K562 (cell line): ENCODE measurements at regions not wholly inside any gene's neighbourhood (a gene's known extent, or its start where the extent isn't known, plus 50 kb on each side); places are given as distances from the start of the nearest gene placed in this dataset.

Source experiments
- ATAC-seq: fragments of 200-7000 bp; cut with Tn5 transposase; 3 replicates; pipeline ENCODE4 v1.9.1; 2020; ENCODE audit warnings: moderate library complexity
- BruUV-seq: library from RNA; stranded (reverse); fragments of 400-500 nt; replicated peaks from 2 replicates; lab custom pipeline; 2021; lab: Mats Ljungman, UMichigan
- CTCF ChIA-PET: fragments of 300-600 bp; formaldehyde crosslinking; extraction: SDS; loops from one replicate; lab custom pipeline; 2021; ENCODE audit warnings: low intra/inter-chr PET ratio; lab: Yijun Ruan, JAX
- POLR2A ChIA-PET: fragments of 300-600, 350-650 bp; sonication (Branson Sonifier 250); formaldehyde crosslinking; extraction: SDS; loops from one replicate; lab custom pipeline; 2021; ENCODE audit warnings: antibody characterized with exemption, inconsistent platforms; lab: Yijun Ruan, JAX
- DNase-seq, 4 experiments: peaks; one replicate each; pipeline versions ENCODE4 v3.0.0 to v3.0.0-alpha.2; 2011 to 2018; ENCODE audit warnings: low spot score in 3 of 4, mixed read lengths in 3 of 4; ENCODE audit errors: extremely low read depth in 1 of 4
- FAIRE-seq: peaks from 2 replicates; lab custom pipeline; 2011; peaks lifted over from hg19 to GRCh38; lab: Jason Lieb, UNC
- H2AFZ ChIP-seq: 2 replicates; pipeline ENCODE4 v1.6.0; 2011; ENCODE audit warnings: low read depth, low read length, control low read depth, inconsistent platforms
- H3K27ac ChIP-seq: fragments of 200-600 bp; 3 replicates; pipeline ENCODE4 v1.8.0; 2011; ENCODE audit warnings: low read depth, mild to moderate bottlenecking, control low read depth, inconsistent platforms, low read length, moderate library complexity, mixed read lengths; ENCODE audit errors: extremely low read depth
- H3K27me3 ChIP-seq, 2 experiments: fragments of 300-600 bp in 1 of 2; 2 replicates in 1 of 2; 3 replicates in 1 of 2; pipeline versions ENCODE4 v1.6.0 to v1.8.0; 2011; ENCODE audit warnings: inconsistent platforms in 2 of 2, low read length in 2 of 2, mild to moderate bottlenecking in 1 of 2, mixed read lengths in 1 of 2, moderate library complexity in 1 of 2; ENCODE audit not compliant: control insufficient read depth in 2 of 2, insufficient read depth in 2 of 2
- H3K36me3 ChIP-seq: fragments of 300-600 bp; 3 replicates; pipeline ENCODE4 v1.8.0; 2011; ENCODE audit warnings: mild to moderate bottlenecking, low read length, inconsistent platforms; ENCODE audit not compliant: control insufficient read depth, insufficient read depth
- H3K4me1 ChIP-seq, 2 experiments: fragments of 200-600 bp in 1 of 2; replicated peaks in 1 of 2; 2 replicates in 1 of 2; 3 replicates in 1 of 2; pipeline versions ENCODE4 v1.5.1 to v1.8.0; 2011; ENCODE audit warnings: inconsistent platforms in 2 of 2, low read length in 2 of 2, mild to moderate bottlenecking in 1 of 2, mixed read lengths in 1 of 2, moderate library complexity in 1 of 2; ENCODE audit not compliant: control insufficient read depth in 2 of 2, insufficient read depth in 2 of 2
- H3K4me2 ChIP-seq: 2 replicates; pipeline ENCODE4 v1.6.1; 2011; ENCODE audit warnings: low read length, control low read depth, inconsistent platforms, mixed read lengths; ENCODE audit not compliant: insufficient read depth
- H3K4me3 ChIP-seq: fragments of 200-600 bp; sonication (generic), shearing (Covaris generic); 2 replicates; pipeline ENCODE4 v1.5.1; 2016; ENCODE audit warnings: control low read depth, inconsistent platforms
- H3K79me2 ChIP-seq: fragments of 200-600 bp; 3 replicates; pipeline ENCODE4 v1.8.0; 2011; ENCODE audit warnings: low read length, inconsistent platforms; ENCODE audit not compliant: control insufficient read depth, insufficient read depth
- H3K9ac ChIP-seq, 2 experiments: 2 replicates each; pipeline versions ENCODE4 v1.6.0 to v1.6.1; 2011; ENCODE audit warnings: low read depth in 2 of 2, low read length in 2 of 2, control low read depth in 1 of 2, inconsistent platforms in 1 of 2, mild to moderate bottlenecking in 1 of 2, mixed read lengths in 1 of 2; ENCODE audit not compliant: insufficient read depth in 1 of 2
- H3K9me1 ChIP-seq: one replicate; pipeline ENCODE4 v1.6.0; 2011; ENCODE audit warnings: inconsistent platforms, mild to moderate bottlenecking, low read length, moderate library complexity; ENCODE audit not compliant: control insufficient read depth, insufficient read depth
- H3K9me3 ChIP-seq: replicated peaks from 2 replicates; pipeline ENCODE4 v1.5.1; 2011; ENCODE audit warnings: low read depth, low read length, inconsistent platforms; ENCODE audit not compliant: control insufficient read depth, insufficient read depth
- H4K20me1 ChIP-seq: replicated peaks from 2 replicates; pipeline ENCODE4 v1.6.1; 2011; ENCODE audit warnings: low read length, inconsistent platforms, mixed read lengths; ENCODE audit not compliant: control insufficient read depth, insufficient read depth
- HEY1 ChIP-seq: fragments of 250-450 bp; sonication (Bioruptor Pico); IDR thresholded peaks from 2 replicates; pipeline ENCODE4 v1.5.0; 2020; ENCODE audit warnings: mild to moderate bottlenecking, moderate library complexity, borderline replicate concordance
- MTF1 ChIP-seq: fragments of 250-450 bp; sonication (Bioruptor Pico); IDR thresholded peaks from 2 replicates; pipeline ENCODE4 v1.9.0; 2021; ENCODE audit warnings: moderate library complexity, mild to moderate bottlenecking, inconsistent platforms, borderline replicate concordance
- NEUROD1 ChIP-seq: fragments of 150-350 bp; IDR thresholded peaks from 2 replicates; pipeline ENCODE4 v1.6.1; 2014; ENCODE audit warnings: borderline replicate concordance, low read length, low read depth; ENCODE audit not compliant: partially characterized antibody
- RB1 ChIP-seq: fragments of 450-650 bp; IDR thresholded peaks from 2 replicates; pipeline ENCODE4 v1.6.1; 2017; ENCODE audit warnings: low read depth, mild to moderate bottlenecking
- ZNF197 ChIP-seq: fragments of 200-800 bp; sonication (Bioruptor generic); IDR thresholded peaks from 2 replicates; pipeline ENCODE4 v1.6.1; 2016; ENCODE audit warnings: low read depth, missing genetic modification characterization, missing compliant biosample characterization
- ZNF347 ChIP-seq: fragments of 450-650 bp; formaldehyde crosslinking; IDR thresholded peaks from 2 replicates; pipeline ENCODE4 v1.4.0; 2020; ENCODE audit warnings: low read depth, mild to moderate bottlenecking, moderate library complexity
- WGBS: fragments of 100-300 bp; shearing (Covaris generic); methylation state at CpG from one replicate; pipeline ENCODE4 v1.1.6; 2016; ENCODE audit warnings: low coverage, mixed read lengths; ENCODE audit not compliant: insufficient coverage; ENCODE audit errors: missing lambda C conversion rate; 5-methylcytosine and 5-hydroxymethylcytosine counted together
- in situ Hi-C: fragments of 300-500 bp; cut with MboI; formaldehyde crosslinking; loops from 4 replicates; pipeline ENCODE4 v1.15.0; 2018; ENCODE audit warnings: inconsistent platforms, mixed read lengths
- intact Hi-C: fragments of 100-400 bp; cut with micrococcal nuclease; formaldehyde crosslinking; loops from 2 replicates; pipeline ENCODE4 v1.14.2; 2022
- TF ChIP-seq, protein P1 (sequence below): fragments of 450-650 bp; formaldehyde crosslinking; IDR thresholded peaks from 2 replicates; pipeline ENCODE4 v1.4.0; 2022; ENCODE audit warnings: missing genetic modification characterization

DNA sequence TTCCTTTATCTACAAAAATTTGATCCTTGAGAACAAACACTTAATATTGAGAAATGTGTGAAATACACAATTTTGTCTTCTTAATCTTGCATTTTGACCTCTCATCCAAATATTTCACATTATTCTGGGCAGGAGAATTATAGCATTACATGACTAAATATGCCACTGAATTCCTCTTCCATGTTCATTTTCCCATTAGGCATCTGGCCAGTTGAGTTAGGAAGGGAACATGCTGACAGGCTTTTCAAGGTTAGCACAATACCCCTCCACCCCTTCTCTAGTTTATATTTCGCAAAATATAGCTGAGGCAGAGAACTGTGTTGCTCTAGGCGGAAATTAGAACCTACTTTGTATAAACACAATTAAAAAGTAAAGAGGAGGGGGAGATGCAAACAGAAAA lies 271.7 kb upstream of the ZC3H12C start (continued):
- TF ChIP-seq, protein P1, sequence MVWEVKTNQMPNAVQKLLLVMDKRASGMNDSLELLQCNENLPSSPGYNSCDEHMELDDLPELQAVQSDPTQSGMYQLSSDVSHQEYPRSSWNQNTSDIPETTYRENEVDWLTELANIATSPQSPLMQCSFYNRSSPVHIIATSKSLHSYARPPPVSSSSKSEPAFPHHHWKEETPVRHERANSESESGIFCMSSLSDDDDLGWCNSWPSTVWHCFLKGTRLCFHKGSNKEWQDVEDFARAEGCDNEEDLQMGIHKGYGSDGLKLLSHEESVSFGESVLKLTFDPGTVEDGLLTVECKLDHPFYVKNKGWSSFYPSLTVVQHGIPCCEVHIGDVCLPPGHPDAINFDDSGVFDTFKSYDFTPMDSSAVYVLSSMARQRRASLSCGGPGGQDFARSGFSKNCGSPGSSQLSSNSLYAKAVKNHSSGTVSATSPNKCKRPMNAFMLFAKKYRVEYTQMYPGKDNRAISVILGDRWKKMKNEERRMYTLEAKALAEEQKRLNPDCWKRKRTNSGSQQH (CRISPR knock-in tag), result no peak

DNA sequence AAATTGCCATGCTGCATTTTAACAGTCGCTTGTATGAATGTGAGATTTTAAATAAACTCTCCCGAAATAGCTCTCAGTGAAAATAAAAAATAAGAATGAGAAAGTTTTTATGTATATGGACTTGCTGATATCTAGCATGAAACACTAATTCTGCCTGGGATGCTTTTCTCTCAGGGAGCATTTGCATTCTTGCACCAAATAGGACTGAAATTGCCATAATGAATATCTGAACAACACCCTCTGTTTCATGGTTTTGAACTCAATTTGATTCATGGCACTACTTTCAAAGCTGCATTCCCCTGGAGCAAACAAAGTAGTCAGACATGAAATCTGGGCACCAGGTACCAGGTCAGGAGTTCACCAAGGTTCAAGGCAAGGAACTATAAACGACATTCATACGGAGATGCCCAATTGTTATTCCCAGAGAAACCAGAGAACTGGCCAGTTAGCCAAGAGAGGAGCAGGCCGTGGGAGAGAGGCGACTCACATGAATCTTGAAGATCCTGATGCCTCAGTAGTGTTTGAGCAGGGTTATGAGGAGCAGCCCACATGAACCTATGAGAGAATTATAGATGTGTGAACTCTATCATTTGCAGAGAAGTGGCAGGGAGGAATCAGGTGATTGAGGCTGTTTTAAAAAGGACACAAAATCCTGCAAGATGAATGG lies 270.6 kb upstream of the ZC3H12C start:
- no TSS peak for BruUV-seq
- no peaks in the 10 kb centered on the region for H3K9me3 ChIP-seq
- H3K9ac ChIP-seq, result no peak overlapping the region
- no peak overlapping the region for H3K4me2 ChIP-seq
- WGBS, result 0% methylated on average over 6 of the region's 6 CpGs
- H3K9me1 ChIP-seq, result no peaks in the 10 kb centered on the region
- no peak for DNase-seq
- TF ChIP-seq HEY1 (no peak), NEUROD1 (no peak), RB1 (no peak), ZNF197 (CRISPR knock-in tag) (no peak), MTF1 (no peak), ZNF347 (no peak)
- no peak for ATAC-seq
- no peak overlapping the region for H2AFZ ChIP-seq
- no peak for FAIRE-seq
- CTCF ChIA-PET, result no interaction called here
- POLR2A ChIA-PET, result no interaction called here
- H3K27me3 ChIP-seq, result no peaks in the 10 kb centered on the region
- H3K4me3 ChIP-seq, result no peak overlapping the region
- no peaks in the 10 kb centered on the region for H3K79me2 ChIP-seq
- no peaks in the 10 kb centered on the region for H3K4me1 ChIP-seq
- no peak overlapping the region for H3K27ac ChIP-seq
- intact Hi-C loops, result no loop called here
- in situ Hi-C loops, result no loop called here
- H3K36me3 ChIP-seq, result no peaks in the 10 kb centered on the region
- no peaks in the 10 kb centered on the region for H4K20me1 ChIP-seq
